ENCODE measurements at regions not wholly inside any gene's neighbourhood (a gene's known extent, or its start where the extent isn't known, plus 50 kb on each side); places are given as distances from the start of the nearest gene placed in this dataset.
A peak's percentile ranks its signal among the peaks of the same experiment; 100 is the strongest.

- Histone ChIP-seq H3K4me3 (ENCODE audit: low read depth, low read length) (no peak overlapping the region), H3K27me3 (ENCODE audit: control insufficient read depth, insufficient read depth, low read length) (no peaks in the 10 kb centered on the region), H3K36me3 (ENCODE audit: control insufficient read depth, insufficient read depth, low read length) (no peaks in the 10 kb centered on the region)
- TF ChIP-seq, protein P1, sequence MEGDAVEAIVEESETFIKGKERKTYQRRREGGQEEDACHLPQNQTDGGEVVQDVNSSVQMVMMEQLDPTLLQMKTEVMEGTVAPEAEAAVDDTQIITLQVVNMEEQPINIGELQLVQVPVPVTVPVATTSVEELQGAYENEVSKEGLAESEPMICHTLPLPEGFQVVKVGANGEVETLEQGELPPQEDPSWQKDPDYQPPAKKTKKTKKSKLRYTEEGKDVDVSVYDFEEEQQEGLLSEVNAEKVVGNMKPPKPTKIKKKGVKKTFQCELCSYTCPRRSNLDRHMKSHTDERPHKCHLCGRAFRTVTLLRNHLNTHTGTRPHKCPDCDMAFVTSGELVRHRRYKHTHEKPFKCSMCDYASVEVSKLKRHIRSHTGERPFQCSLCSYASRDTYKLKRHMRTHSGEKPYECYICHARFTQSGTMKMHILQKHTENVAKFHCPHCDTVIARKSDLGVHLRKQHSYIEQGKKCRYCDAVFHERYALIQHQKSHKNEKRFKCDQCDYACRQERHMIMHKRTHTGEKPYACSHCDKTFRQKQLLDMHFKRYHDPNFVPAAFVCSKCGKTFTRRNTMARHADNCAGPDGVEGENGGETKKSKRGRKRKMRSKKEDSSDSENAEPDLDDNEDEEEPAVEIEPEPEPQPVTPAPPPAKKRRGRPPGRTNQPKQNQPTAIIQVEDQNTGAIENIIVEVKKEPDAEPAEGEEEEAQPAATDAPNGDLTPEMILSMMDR (IDR thresholded peaks at IDR 0.05; ENCODE audit: insufficient read depth, low read length, severe bottlenecking) = no peak
- no peak for DNase-seq (ENCODE audit: low read depth)
- FAIRE-seq = no peak
Measured at GRCh38 chrY:19180824-19181223, 407.3 kb upstream of the HSFY2 start.

- no peaks in the 10 kb centered on the region for H3K27me3 ChIP-seq (ENCODE audit: control insufficient read depth, insufficient read depth, low read length)
- TF ChIP-seq, protein P1 (IDR thresholded peaks at IDR 0.05; ENCODE audit: insufficient read depth, low read length, severe bottlenecking) = no peak
- FAIRE-seq (no peak), DNase-seq (ENCODE audit: low read depth) (peak; percentile 73)
- no peaks in the 10 kb centered on the region for H3K36me3 ChIP-seq (ENCODE audit: control insufficient read depth, insufficient read depth, low read length)
- no peak overlapping the region for H3K4me3 ChIP-seq (ENCODE audit: low read depth, low read length)
Measured at GRCh38 chrY:19168202-19168565, 394.6 kb upstream of the HSFY2 start.

DNA sequence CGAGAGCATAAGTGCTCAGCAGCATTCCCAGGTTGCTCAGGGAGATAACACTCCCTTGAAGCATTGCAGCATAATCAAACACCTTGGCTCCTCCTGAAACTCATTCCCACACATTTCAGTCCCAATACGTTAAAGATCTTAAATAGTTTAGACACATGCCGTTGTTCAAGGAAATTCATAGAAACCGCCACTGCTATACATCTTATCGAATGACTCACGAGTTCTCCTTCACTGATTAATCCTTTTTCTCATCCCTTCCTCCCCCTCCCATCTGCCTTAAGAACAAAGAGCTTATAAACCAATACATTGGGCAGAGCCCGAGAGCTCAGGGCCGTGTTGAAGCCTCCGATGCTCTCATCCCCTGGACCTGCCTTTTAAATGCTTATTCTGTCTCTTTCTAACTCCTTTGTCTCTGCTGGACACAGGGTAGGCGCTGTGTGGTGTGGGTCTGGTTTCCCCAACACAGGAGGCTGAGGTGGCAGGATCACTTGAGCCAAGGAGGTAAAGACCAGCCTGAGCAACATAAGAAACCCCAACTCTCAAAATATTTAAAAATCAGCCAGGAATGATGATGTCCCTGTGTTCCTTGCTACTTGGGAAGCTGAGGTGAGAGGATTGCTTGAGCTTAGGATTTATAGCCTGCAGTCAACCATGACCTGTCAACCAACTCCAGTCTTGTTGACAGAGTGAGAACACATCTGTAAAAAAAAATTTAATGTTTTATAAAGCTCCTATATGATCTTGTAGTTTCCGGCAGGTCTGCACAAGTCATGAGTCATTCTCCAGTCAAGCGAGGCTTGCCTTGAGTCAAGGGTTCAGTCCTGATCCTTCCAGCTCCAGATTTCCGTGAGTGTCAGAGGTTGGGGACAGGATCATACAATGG is 394.0 kb upstream of the HSFY2 start:
- TF ChIP-seq, protein P1 (IDR thresholded peaks at IDR 0.05; ENCODE audit: insufficient read depth, low read length, severe bottlenecking) = no peak
- DNase-seq (ENCODE audit: low read depth) (peak; percentile 85), FAIRE-seq (no peak)
- no peaks in the 10 kb centered on the region for H3K36me3 ChIP-seq (ENCODE audit: control insufficient read depth, insufficient read depth, low read length)
- H3K4me3 ChIP-seq (ENCODE audit: low read depth, low read length) = no peak overlapping the region
- no peaks in the 10 kb centered on the region for H3K27me3 ChIP-seq (ENCODE audit: control insufficient read depth, insufficient read depth, low read length)

- DNase-seq (ENCODE audit: low read depth) = no peak
- H3K36me3 ChIP-seq (ENCODE audit: control insufficient read depth, insufficient read depth, low read length) = no peaks in the 10 kb centered on the region
- FAIRE-seq = no peak
- H3K27me3 ChIP-seq (ENCODE audit: control insufficient read depth, insufficient read depth, low read length) = no peaks in the 10 kb centered on the region
- H3K4me3 ChIP-seq (ENCODE audit: low read depth, low read length) = no peak overlapping the region
- TF ChIP-seq, protein P1 (IDR thresholded peaks at IDR 0.05; ENCODE audit: insufficient read depth, low read length, severe bottlenecking) = no peak
Measured at GRCh38 chrY:19148783-19149182, 375.2 kb upstream of the HSFY2 start.

DNA sequence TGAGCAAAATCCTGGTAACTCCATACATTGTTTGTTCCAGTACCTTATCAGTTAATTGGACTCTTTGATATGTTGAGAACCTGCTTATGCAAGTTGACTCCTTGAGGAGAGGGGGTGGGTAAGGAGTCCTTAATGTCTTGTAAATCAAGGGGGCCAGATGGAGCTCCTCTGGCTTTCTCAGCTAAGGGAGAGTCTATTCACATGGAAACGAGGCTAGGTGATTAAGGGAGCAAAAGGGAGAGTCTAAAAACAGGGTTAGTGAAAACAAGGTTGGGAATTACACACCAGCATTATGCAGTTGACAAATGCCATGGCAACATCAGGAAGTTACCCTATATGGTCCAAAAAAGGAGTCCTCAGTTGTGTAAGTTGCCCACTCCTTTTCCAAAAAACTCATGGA is 372.8 kb upstream of the HSFY2 start:
- no peak overlapping the region for H3K4me3 ChIP-seq (ENCODE audit: low read depth, low read length)
- no peaks in the 10 kb centered on the region for H3K36me3 ChIP-seq (ENCODE audit: control insufficient read depth, insufficient read depth, low read length)
- FAIRE-seq (no peak), DNase-seq (ENCODE audit: low read depth) (no peak)
- TF ChIP-seq, protein P1 (IDR thresholded peaks at IDR 0.05; ENCODE audit: insufficient read depth, low read length, severe bottlenecking) = no peak
- H3K27me3 ChIP-seq (ENCODE audit: control insufficient read depth, insufficient read depth, low read length) = no peaks in the 10 kb centered on the region

DNA sequence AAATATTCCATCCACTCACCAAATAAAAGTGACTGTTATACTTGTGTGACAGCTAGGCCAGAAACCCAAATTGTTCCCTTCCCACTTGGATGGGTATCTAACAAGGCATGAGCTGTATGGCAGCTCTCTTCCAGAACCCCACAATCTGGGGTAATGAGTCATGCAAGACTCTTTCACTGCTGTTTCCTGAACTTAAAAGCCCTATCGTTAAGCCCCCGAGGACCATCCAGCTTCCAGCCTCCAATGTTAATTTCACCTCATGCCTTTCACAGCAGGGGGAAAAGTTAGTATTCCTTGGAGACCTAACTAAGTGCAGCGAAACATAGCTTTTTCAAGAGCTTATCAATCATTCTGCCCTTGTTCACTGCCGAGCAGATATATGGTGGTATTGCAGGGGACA is 368.6 kb upstream of the HSFY2 start:
- FAIRE-seq (no peak), DNase-seq (ENCODE audit: low read depth) (no peak)
- TF ChIP-seq, protein P1 (IDR thresholded peaks at IDR 0.05; ENCODE audit: insufficient read depth, low read length, severe bottlenecking) = no peak
- no peaks in the 10 kb centered on the region for H3K36me3 ChIP-seq (ENCODE audit: control insufficient read depth, insufficient read depth, low read length)
- no peak overlapping the region for H3K4me3 ChIP-seq (ENCODE audit: low read depth, low read length)
- H3K27me3 ChIP-seq (ENCODE audit: control insufficient read depth, insufficient read depth, low read length) = no peaks in the 10 kb centered on the region
